ENCODE measurements at regions not wholly inside any gene's neighbourhood (a gene's known extent, or its start where the extent isn't known, plus 50 kb on each side); places are given as distances from the start of the nearest gene placed in this dataset.
"Not testable (repeated sequence)": the region's sequence is repeated elsewhere in the genome, so short reads cannot be mapped to it uniquely, and the experiment has no call there.

- Histone ChIP-seq H3K27me3 (ENCODE audit: insufficient read depth, low read length) (no peaks in the 10 kb centered on the region), H3K4me1 (ENCODE audit: control insufficient read depth, insufficient read depth, low read length, unreplicated experiment) (peaks cover 14% of the 10 kb centered on the region), H3K36me3 (ENCODE audit: insufficient read depth, low read length) (no peaks in the 10 kb centered on the region), H3K4me3 (ENCODE audit: low read depth, low read length) (no peak overlapping the region), H3K27ac (ENCODE audit: low read depth, low read length) (no peak overlapping the region), H2AFZ (ENCODE audit: low read length, unreplicated experiment) (peak overlapping the region; percentile 26), H3K79me2 (ENCODE audit: control insufficient read depth, insufficient read depth, low read length, unreplicated experiment) (no peaks in the 10 kb centered on the region)
These were observed 406.8 kb downstream of the CCDC85A start for GRCh38 chr2:56590611-56591010.

- H3K27ac ChIP-seq (ENCODE audit: low read depth, low read length); H3K4me1 ChIP-seq (ENCODE audit: control insufficient read depth, insufficient read depth, low read length, unreplicated experiment); H3K79me2 ChIP-seq (ENCODE audit: control insufficient read depth, insufficient read depth, low read length, unreplicated experiment); H2AFZ ChIP-seq (ENCODE audit: low read length, unreplicated experiment); H3K36me3 ChIP-seq (ENCODE audit: insufficient read depth, low read length); H3K27me3 ChIP-seq (ENCODE audit: insufficient read depth, low read length); H3K4me3 ChIP-seq (ENCODE audit: low read depth, low read length): not testable (repeated sequence)
These were observed 422.3 kb downstream of the CCDC85A start for GRCh38 chr2:56606086-56606485.

DNA sequence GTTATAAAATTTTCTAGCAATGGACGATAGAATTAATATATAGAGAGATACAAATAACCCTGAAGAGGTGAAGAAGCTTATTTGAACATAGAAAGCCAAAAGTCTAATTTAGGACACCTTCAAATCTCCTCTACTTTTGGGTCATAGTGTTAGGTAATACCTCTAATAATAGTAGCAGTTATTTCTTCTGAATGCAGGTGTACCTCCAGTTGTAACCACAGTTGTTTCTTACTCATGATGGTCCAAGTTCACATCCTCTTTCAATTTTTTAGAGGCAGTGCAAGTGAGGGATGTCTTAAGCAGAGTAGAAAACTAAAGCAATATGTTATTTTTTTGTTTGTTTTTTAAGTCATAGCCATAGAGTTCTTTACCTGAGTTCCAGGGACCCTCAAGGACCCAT lies 429.5 kb downstream of the CCDC85A start:
- H3K4me1 ChIP-seq (ENCODE audit: control insufficient read depth, insufficient read depth, low read length, unreplicated experiment), result no peaks in the 10 kb centered on the region
- H2AFZ ChIP-seq (ENCODE audit: low read length, unreplicated experiment), result no peak overlapping the region
- no peaks in the 10 kb centered on the region for H3K79me2 ChIP-seq (ENCODE audit: control insufficient read depth, insufficient read depth, low read length, unreplicated experiment)
- no peaks in the 10 kb centered on the region for H3K36me3 ChIP-seq (ENCODE audit: insufficient read depth, low read length)
- no peak overlapping the region for H3K4me3 ChIP-seq (ENCODE audit: low read depth, low read length)
- H3K27ac ChIP-seq (ENCODE audit: low read depth, low read length), result no peak overlapping the region
- H3K27me3 ChIP-seq (ENCODE audit: insufficient read depth, low read length), result no peaks in the 10 kb centered on the region

DNA sequence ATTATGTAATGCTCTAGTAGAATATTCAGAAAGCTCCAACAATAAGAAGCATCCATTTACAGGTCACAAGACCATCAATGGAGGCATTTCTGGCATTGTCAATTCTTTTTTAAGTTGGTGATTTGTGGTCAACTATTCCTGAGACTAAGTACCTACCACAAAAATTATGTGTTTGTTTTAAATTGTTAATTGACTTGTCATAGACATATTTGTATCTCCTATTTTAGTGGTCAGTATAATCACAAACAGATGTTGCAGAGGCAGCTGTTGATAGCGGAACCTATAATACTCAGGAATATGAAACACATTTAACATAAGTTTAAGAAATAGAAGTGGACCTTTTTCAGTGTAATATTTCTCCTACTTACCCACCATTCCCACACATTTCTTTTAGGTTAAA lies 430.1 kb downstream of the CCDC85A start:
- Histone ChIP-seq H3K27ac (ENCODE audit: low read depth, low read length) (no peak overlapping the region), H3K79me2 (ENCODE audit: control insufficient read depth, insufficient read depth, low read length, unreplicated experiment) (no peaks in the 10 kb centered on the region), H2AFZ (ENCODE audit: low read length, unreplicated experiment) (no peak overlapping the region), H3K27me3 (ENCODE audit: insufficient read depth, low read length) (no peaks in the 10 kb centered on the region), H3K4me3 (ENCODE audit: low read depth, low read length) (no peak overlapping the region), H3K36me3 (ENCODE audit: insufficient read depth, low read length) (no peaks in the 10 kb centered on the region), H3K4me1 (ENCODE audit: control insufficient read depth, insufficient read depth, low read length, unreplicated experiment) (no peaks in the 10 kb centered on the region)

GRCh38 chr2:56615760-56616159 lies 432.0 kb downstream of the CCDC85A start:
- no peaks in the 10 kb centered on the region for H3K79me2 ChIP-seq (ENCODE audit: control insufficient read depth, insufficient read depth, low read length, unreplicated experiment)
- no peak overlapping the region for H3K27ac ChIP-seq (ENCODE audit: low read depth, low read length)
- H3K4me3 ChIP-seq (ENCODE audit: low read depth, low read length), result no peak overlapping the region
- H3K27me3 ChIP-seq (ENCODE audit: insufficient read depth, low read length), result no peaks in the 10 kb centered on the region
- H2AFZ ChIP-seq (ENCODE audit: low read length, unreplicated experiment), result no peak overlapping the region
- H3K36me3 ChIP-seq (ENCODE audit: insufficient read depth, low read length), result no peaks in the 10 kb centered on the region
- H3K4me1 ChIP-seq (ENCODE audit: control insufficient read depth, insufficient read depth, low read length, unreplicated experiment), result no peaks in the 10 kb centered on the region

DNA sequence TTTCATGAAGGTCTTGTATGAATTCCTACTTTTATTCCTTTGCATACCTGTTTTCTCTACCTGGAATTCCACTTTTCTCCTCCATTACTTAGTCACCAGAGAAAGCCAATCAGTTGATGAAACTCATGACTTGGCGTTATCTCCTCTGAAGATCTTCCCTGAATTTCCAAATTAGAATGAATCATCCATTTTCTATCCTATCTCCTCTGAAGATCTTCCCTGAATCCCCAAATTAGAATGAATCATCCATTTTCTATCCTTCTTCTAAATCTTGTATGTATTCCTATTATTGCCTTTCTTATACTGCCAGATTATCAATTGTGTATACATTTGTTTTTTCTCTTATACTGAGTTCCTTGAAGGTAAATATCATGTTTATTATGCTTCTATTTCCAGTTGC lies 440.4 kb downstream of the CCDC85A start:
- no peaks in the 10 kb centered on the region for H3K79me2 ChIP-seq (ENCODE audit: control insufficient read depth, insufficient read depth, low read length, unreplicated experiment)
- no peak overlapping the region for H3K4me3 ChIP-seq (ENCODE audit: low read depth, low read length)
- H3K27me3 ChIP-seq (ENCODE audit: insufficient read depth, low read length), result no peaks in the 10 kb centered on the region
- H3K36me3 ChIP-seq (ENCODE audit: insufficient read depth, low read length), result no peaks in the 10 kb centered on the region
- H3K4me1 ChIP-seq (ENCODE audit: control insufficient read depth, insufficient read depth, low read length, unreplicated experiment), result no peaks in the 10 kb centered on the region
- no peak overlapping the region for H3K27ac ChIP-seq (ENCODE audit: low read depth, low read length)
- no peak overlapping the region for H2AFZ ChIP-seq (ENCODE audit: low read length, unreplicated experiment)

DNA sequence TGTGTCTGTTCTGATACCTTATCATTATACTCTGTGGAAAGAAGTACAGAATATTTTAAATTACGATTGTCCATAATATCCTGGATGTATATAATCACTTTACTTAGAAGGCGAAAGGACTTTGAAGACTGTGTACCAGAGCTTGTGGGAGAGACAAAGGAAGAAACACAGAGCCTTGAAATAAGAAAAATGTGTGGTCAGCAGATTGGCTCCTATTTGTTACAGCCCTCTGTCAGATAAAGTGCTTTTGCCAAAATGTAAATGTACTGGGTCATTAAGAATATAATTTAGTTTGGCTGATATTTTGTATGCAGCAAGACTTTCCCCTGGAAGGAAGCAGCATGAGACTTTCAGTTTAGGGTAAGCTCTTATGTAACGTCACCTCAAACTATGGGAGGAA lies 443.1 kb downstream of the CCDC85A start:
- Histone ChIP-seq H3K4me3 (ENCODE audit: low read depth, low read length) (no peak overlapping the region), H3K27me3 (ENCODE audit: insufficient read depth, low read length) (no peaks in the 10 kb centered on the region), H3K4me1 (ENCODE audit: control insufficient read depth, insufficient read depth, low read length, unreplicated experiment) (no peaks in the 10 kb centered on the region), H2AFZ (ENCODE audit: low read length, unreplicated experiment) (no peak overlapping the region), H3K27ac (ENCODE audit: low read depth, low read length) (no peak overlapping the region), H3K79me2 (ENCODE audit: control insufficient read depth, insufficient read depth, low read length, unreplicated experiment) (no peaks in the 10 kb centered on the region), H3K36me3 (ENCODE audit: insufficient read depth, low read length) (no peaks in the 10 kb centered on the region)

DNA sequence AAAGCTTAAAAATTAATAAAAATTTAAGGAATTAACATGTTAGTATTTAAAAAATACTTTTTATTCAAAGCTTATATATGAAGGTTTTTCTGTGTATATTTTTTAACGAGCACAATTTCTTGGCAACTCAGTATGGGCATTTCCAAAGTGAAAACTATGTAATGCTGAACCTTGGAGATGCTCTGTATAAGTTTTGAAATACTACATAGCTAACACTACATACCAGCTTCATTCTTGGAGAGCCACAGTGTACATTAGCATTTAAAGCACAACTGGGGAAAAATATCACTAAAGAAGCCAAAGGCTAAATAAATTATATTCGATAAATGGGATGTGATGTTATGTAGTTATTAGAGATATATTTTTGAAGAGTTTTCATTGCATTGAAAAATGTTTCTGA lies 446.5 kb downstream of the CCDC85A start:
- Histone ChIP-seq H3K4me1 (ENCODE audit: control insufficient read depth, insufficient read depth, low read length, unreplicated experiment) (no peaks in the 10 kb centered on the region), H3K79me2 (ENCODE audit: control insufficient read depth, insufficient read depth, low read length, unreplicated experiment) (no peaks in the 10 kb centered on the region), H3K36me3 (ENCODE audit: insufficient read depth, low read length) (no peaks in the 10 kb centered on the region), H2AFZ (ENCODE audit: low read length, unreplicated experiment) (no peak overlapping the region), H3K27ac (ENCODE audit: low read depth, low read length) (no peak overlapping the region), H3K27me3 (ENCODE audit: insufficient read depth, low read length) (no peaks in the 10 kb centered on the region), H3K4me3 (ENCODE audit: low read depth, low read length) (no peak overlapping the region)

- Histone ChIP-seq H3K4me1 (ENCODE audit: control insufficient read depth, insufficient read depth, low read length, unreplicated experiment) (no peaks in the 10 kb centered on the region), H3K4me3 (ENCODE audit: low read depth, low read length) (no peak overlapping the region), H3K36me3 (ENCODE audit: insufficient read depth, low read length) (no peaks in the 10 kb centered on the region), H3K79me2 (ENCODE audit: control insufficient read depth, insufficient read depth, low read length, unreplicated experiment) (no peaks in the 10 kb centered on the region), H2AFZ (ENCODE audit: low read length, unreplicated experiment) (no peak overlapping the region), H3K27ac (ENCODE audit: low read depth, low read length) (no peak overlapping the region), H3K27me3 (ENCODE audit: insufficient read depth, low read length) (no peaks in the 10 kb centered on the region)
These were observed 464.2 kb downstream of the CCDC85A start for GRCh38 chr2:56647997-56648396.

DNA sequence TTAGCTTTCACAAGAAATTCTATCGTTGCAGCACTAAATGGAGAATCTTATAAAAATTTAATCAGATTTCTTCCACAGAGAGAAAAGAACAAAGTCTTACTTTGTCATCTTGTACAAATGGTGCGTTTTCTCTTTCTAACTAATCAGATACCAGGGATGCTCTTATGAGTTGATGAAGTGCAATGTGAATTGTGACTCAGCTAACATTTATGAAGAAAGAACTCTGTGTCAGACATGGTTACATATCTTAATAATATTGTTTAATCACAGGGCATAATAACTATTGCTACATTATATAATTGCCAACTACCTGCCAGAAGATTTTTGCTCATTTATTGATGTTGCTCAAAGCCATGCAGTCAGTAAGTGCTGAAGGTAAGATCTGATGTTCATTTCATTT lies 465.0 kb downstream of the CCDC85A start:
- Histone ChIP-seq H3K27ac (ENCODE audit: low read depth, low read length) (no peak overlapping the region), H3K79me2 (ENCODE audit: control insufficient read depth, insufficient read depth, low read length, unreplicated experiment) (no peaks in the 10 kb centered on the region), H3K27me3 (ENCODE audit: insufficient read depth, low read length) (no peaks in the 10 kb centered on the region), H2AFZ (ENCODE audit: low read length, unreplicated experiment) (no peak overlapping the region), H3K36me3 (ENCODE audit: insufficient read depth, low read length) (no peaks in the 10 kb centered on the region), H3K4me3 (ENCODE audit: low read depth, low read length) (no peak overlapping the region), H3K4me1 (ENCODE audit: control insufficient read depth, insufficient read depth, low read length, unreplicated experiment) (no peaks in the 10 kb centered on the region)

GRCh38 chr2:56654936-56655335 lies 471.1 kb downstream of the CCDC85A start:
- H3K4me3 ChIP-seq (ENCODE audit: low read depth, low read length), result no peak overlapping the region
- H3K4me1 ChIP-seq (ENCODE audit: control insufficient read depth, insufficient read depth, low read length, unreplicated experiment), result no peaks in the 10 kb centered on the region
- no peak overlapping the region for H3K27ac ChIP-seq (ENCODE audit: low read depth, low read length)
- no peaks in the 10 kb centered on the region for H3K36me3 ChIP-seq (ENCODE audit: insufficient read depth, low read length)
- H2AFZ ChIP-seq (ENCODE audit: low read length, unreplicated experiment), result no peak overlapping the region
- no peaks in the 10 kb centered on the region for H3K27me3 ChIP-seq (ENCODE audit: insufficient read depth, low read length)
- no peaks in the 10 kb centered on the region for H3K79me2 ChIP-seq (ENCODE audit: control insufficient read depth, insufficient read depth, low read length, unreplicated experiment)

GRCh38 chr2:56656826-56657225 lies 473.0 kb downstream of the CCDC85A start:
- Histone ChIP-seq H3K4me3 (ENCODE audit: low read depth, low read length) (no peak overlapping the region), H3K27ac (ENCODE audit: low read depth, low read length) (no peak overlapping the region), H3K27me3 (ENCODE audit: insufficient read depth, low read length) (no peaks in the 10 kb centered on the region), H3K4me1 (ENCODE audit: control insufficient read depth, insufficient read depth, low read length, unreplicated experiment) (no peaks in the 10 kb centered on the region), H3K79me2 (ENCODE audit: control insufficient read depth, insufficient read depth, low read length, unreplicated experiment) (no peaks in the 10 kb centered on the region), H2AFZ (ENCODE audit: low read length, unreplicated experiment) (no peak overlapping the region), H3K36me3 (ENCODE audit: insufficient read depth, low read length) (no peaks in the 10 kb centered on the region)
